Head of caudate nucleus (tissue), 42 donors: ENCODE measurements at regions not wholly inside any gene's neighbourhood (a gene's known extent, or its start where the extent isn't known, plus 50 kb on each side); places are given as distances from the start of the nearest gene placed in this dataset.
A peak's percentile ranks its signal among the peaks of the same experiment; 100 is the strongest.

Experiments
- DNase-seq, 42 donors: peaks; one replicate each; pipeline versions ENCODE4 v3.0.0 to v3.0.0-alpha.2; 2020 to 2021; ENCODE audit warnings: mixed read lengths in 7 of 42
- intact Hi-C: fragments of 100-400 bp; cut with DNase I; formaldehyde crosslinking; loops from one replicate; pipeline ENCODE4 v1.15.0; 2022

- intact Hi-C loops: no loop called here
- no peak for DNase-seq
Measured at GRCh38 chr1:65056866-65057265, 90.5 kb upstream of the JAK1 start.

GRCh38 chr1:65059930-65060538, 88.0 kb upstream of the AK4 start:
- DNase-seq: no peak
- intact Hi-C loops: loop anchor here (5.0 to 10.0 kb wide), 3 partner anchors 95 to 627 kb away; partner anchors contain the start of gene JAK1

- DNase-seq: no peak
- intact Hi-C loops: loop anchor here (5.0 to 10.0 kb wide), 3 partner anchors 98 to 625 kb away; partner anchors contain the start of gene JAK1
Measured at GRCh38 chr1:65062339-65062738, 85.7 kb upstream of the AK4 start.

GRCh38 chr1:65063025-65063424, 85.0 kb upstream of the AK4 start:
- intact Hi-C loops: loop anchor here (5.0 to 10.0 kb wide), 3 partner anchors 98 to 624 kb away; partner anchors contain the start of gene JAK1
- no peak for DNase-seq

GRCh38 chr1:65064981-65065380, 83.0 kb upstream of the AK4 start:
- no peak for DNase-seq
- intact Hi-C loops: loop anchor here (5.0 to 10.0 kb wide), 3 partner anchors 100 to 622 kb away; partner anchors contain the start of gene JAK1

- intact Hi-C loops: loop anchor here (10.0 kb wide), 1 partner anchor 101 kb away; the partner anchor contains the start of gene JAK1
- DNase-seq: peak in 35 of 42 donors; percentile 9 to 71 (median 41)
Measured at GRCh38 chr1:65065524-65066418, 82.2 kb upstream of the AK4 start.

- intact Hi-C loops: loop anchor here (10.0 kb wide), 1 partner anchor 102 kb away; the partner anchor contains the start of gene JAK1
- DNase-seq: no peak
Measured at GRCh38 chr1:65066419-65066765, 81.6 kb upstream of the AK4 start.

GRCh38 chr1:65066766-65067490, 81.1 kb upstream of the AK4 start:
- intact Hi-C loops: loop anchor here (10.0 kb wide), 1 partner anchor 102 kb away; the partner anchor contains the start of gene JAK1
- DNase-seq: peak; percentile 80 to 96 (median 90)

GRCh38 chr1:65067491-65068201, 80.4 kb upstream of the AK4 start:
- intact Hi-C loops: loop anchor here (10.0 kb wide), 1 partner anchor 103 kb away; the partner anchor contains the start of gene JAK1
- DNase-seq: peak; percentile 49 to 92 (median 78)

GRCh38 chr1:65068202-65069010, 79.6 kb upstream of the AK4 start:
- DNase-seq: peak in 10 of 42 donors; percentile 19 to 47 (median 30)
- intact Hi-C loops: loop anchor here (10.0 kb wide), 1 partner anchor 104 kb away; the partner anchor contains the start of gene JAK1

- no peak for DNase-seq
- intact Hi-C loops: loop anchor here (10.0 kb wide), 1 partner anchor 104 kb away; the partner anchor contains the start of gene JAK1
Measured at GRCh38 chr1:65069011-65069565, 78.9 kb upstream of the AK4 start.

- intact Hi-C loops: no loop called here
- no peak for DNase-seq
Measured at GRCh38 chr1:65072845-65073244, 75.2 kb upstream of the AK4 start.

- intact Hi-C loops: no loop called here
- peak in 36 of 42 donors; percentile 16 to 83 (median 55) for DNase-seq
Measured at GRCh38 chr1:65075123-65075976, 72.7 kb upstream of the AK4 start.

- no peak for DNase-seq
- intact Hi-C loops: no loop called here
Measured at GRCh38 chr1:65077369-65077768, 70.6 kb upstream of the AK4 start.

- intact Hi-C loops: no loop called here
- DNase-seq: no peak
Measured at GRCh38 chr1:65079941-65080340, 68.1 kb upstream of the AK4 start.

GRCh38 chr1:65082346-65083040, 65.5 kb upstream of the AK4 start:
- no peak for DNase-seq
- intact Hi-C loops: no loop called here
